ENCODE measurements at regions not wholly inside any gene's neighbourhood (a gene's known extent, or its start where the extent isn't known, plus 50 kb on each side); places are given as distances from the start of the nearest gene placed in this dataset.

DNA sequence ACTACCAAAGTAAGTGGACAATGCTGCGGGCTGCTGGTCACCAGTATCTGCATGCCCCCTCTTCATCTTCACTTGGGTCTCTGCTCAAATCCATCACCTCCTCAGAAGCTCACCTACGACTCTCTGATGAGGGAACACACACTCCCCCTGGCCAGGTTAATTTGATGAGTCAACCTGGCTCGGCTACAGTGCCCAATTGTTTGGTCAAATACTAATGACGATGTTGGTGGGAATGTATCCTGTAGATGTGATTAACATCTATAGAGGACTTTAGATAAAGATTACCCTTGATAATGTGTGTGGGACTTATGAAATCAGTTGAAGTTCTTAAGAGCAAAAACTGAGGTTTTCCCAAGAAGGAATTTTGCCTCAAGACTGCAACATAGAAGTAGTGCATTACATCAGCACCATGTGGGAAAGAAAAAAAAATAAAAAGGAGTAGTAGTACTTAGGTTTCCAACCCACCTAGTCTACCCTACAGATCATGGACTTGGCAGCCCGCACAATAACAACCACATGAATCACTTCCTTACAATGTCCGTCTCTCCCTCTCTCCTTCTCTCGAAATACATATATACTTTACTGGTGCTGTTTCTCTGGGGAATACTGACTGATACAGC is 467.3 kb downstream of the DNAH5 start:
- DNase-seq (ENCODE audit: low spot score) = no peak

DNA sequence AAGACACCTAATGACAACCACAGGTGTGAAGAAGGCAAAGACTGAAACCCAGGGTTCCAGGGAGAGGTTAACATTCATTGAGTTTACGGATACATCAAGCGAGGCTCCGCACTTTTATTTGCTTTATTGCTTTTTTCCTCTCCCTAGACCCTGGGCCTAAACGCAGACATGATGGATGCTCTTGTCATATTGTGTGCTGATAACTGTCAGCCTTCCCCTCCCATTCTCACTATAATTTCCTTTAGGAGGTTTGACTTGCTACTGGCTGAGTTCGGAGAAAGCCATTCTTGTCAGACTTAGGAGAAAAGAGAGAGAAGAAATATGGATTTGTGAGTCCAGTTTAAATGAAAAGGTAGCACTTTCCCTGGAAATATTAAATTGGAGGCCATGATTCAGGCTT is 471.6 kb downstream of the DNAH5 start:
- no peak for DNase-seq (ENCODE audit: low spot score)

DNA sequence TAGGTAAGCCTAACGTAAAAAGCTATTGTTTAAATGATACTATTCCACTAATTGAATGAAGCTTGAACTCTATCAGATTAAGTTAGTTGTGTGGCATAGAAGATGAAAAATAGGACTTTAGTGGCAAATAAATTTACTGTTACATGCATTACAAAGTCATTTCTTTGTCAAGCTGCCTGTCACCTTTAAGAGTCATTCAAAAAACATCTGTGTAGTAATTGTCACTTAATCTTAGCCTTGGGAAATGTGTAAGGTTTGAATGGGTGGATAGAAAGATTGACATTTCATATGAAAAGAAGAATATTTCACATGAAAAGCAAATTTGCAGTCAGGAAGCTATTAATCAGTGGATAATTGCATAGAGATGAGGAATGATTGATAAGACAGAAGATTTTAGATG is 473.5 kb downstream of the DNAH5 start:
- DNase-seq (ENCODE audit: low spot score) = no peak

DNA sequence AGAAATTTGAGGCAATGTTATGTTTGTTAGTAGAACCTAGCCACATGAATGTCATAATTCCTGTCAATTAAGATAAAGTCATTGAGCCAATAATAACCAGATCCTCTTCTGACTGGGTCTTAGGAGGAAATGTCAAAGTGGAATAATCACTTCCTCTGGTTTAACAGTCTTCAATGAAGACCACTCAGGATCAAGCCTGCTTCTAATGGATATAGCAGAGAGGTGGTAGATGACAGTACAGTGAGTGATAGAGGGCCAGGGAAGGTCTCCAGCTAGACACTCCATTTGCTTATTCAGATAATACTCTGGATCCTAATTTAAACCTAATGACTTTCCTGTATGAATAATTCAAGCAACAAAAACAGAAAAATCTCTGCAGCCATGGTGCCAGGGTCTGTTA is 474.2 kb downstream of the DNAH5 start:
- no peak for DNase-seq (ENCODE audit: low spot score)

DNA sequence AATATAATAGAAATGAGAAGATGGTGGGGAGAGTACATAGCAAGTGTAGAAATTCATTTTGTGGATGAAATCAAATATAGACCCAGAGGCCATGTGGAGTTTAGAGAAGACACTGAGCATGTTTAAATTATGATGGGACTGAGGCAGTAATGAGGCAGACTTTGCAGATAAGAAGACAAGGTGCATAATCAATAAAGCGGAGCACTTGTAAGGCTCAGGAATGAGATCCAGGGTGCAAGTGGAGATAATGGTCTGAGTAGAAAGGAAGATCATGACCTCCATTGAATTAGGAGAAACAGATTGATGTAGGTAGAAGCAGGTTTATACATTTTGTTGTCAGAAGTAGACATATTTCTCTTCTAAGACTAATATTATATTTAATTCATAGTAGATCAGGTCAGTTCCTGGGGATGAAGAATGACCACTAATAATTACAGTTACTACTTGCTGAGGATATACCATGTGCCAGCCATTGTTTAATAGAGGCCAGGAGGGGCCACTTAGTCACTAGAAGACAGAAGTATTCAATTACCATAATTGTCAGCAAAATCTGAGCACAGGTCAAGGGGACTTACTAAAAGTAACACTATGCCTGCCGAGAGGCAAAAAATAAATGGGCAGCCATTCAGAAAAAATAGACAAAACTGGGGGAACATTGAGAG is 479.8 kb downstream of the DNAH5 start:
- no peak for DNase-seq (ENCODE audit: low spot score)

DNA sequence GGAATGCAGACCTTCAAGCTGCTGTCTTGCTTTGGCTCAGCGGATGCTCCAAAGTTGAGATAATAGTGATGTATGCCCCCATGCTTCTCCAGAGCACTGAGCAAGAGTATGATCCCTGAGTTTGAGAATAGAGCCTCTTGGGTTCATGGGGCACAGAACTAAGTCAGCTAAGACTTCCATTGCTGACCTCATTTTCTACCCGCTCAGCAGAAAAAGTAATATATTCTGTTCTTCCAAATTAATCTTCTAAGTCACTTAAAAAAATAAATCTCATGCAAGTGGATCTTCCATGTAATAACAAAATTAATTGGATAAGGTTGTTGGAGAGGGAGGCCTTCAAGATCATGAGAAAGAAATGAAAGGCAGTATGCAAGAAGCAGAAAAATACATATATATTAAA is 483.9 kb downstream of the DNAH5 start:
- no peak for DNase-seq (ENCODE audit: low spot score)

DNA sequence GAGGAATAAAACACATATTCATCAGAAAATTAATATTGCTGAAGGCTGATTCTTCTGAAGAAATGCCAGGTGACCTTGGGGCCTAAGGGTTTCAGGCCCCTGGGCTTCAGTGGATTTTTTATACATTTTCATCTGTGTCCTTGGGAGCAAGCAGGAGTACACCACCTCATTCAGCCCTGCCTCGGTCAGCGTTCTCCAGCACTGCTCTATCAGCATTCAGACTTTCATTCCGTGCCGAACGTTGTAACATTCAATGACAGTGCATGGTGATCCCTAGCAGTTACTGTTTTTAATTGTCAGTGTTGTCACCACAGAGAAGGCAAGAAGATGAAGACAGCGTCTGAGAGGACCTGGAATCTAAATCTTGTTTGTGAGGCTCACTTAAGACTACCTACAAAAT is 490.4 kb downstream of the DNAH5 start:
- no peak for DNase-seq (ENCODE audit: low spot score)

DNA sequence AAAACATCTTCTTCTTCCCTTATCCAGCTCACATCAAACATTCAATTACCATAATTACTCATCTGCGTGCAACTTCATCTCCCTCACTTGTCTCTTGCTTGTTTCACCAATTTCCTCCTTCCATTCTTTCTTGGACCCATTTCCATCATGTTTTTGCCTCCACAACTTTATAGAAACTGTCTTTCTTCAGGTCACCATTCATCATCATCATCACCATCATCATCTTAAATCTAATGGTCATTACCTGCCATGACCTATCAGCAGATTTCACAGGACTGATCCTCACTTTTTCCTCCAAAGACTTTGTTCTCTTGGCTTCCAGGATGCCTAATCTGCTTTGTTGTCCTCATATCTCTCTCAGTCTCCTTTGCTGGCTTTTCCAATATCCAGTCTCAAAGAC is 495.6 kb downstream of the DNAH5 start:
- no peak for DNase-seq (ENCODE audit: low spot score)

DNA sequence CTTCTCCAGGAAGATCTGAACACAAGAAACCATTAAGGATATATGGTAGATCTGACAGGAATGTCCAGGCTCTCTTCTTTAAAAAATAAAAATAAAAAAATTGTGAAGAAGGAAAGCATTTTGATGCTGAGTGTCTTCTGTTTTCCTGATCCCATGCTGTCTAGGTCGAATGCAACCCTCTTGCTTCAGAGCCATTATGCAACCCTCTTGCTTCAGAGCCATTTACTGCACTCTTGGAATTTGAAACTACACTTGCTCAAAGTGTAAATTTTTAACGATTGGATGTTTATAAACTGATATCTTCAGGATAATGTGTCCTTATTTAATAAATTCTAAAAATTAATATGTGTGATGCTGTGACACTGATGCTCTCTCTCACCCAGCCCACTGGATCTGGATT is 505.1 kb downstream of the DNAH5 start:
- DNase-seq (ENCODE audit: low spot score) = no peak

DNA sequence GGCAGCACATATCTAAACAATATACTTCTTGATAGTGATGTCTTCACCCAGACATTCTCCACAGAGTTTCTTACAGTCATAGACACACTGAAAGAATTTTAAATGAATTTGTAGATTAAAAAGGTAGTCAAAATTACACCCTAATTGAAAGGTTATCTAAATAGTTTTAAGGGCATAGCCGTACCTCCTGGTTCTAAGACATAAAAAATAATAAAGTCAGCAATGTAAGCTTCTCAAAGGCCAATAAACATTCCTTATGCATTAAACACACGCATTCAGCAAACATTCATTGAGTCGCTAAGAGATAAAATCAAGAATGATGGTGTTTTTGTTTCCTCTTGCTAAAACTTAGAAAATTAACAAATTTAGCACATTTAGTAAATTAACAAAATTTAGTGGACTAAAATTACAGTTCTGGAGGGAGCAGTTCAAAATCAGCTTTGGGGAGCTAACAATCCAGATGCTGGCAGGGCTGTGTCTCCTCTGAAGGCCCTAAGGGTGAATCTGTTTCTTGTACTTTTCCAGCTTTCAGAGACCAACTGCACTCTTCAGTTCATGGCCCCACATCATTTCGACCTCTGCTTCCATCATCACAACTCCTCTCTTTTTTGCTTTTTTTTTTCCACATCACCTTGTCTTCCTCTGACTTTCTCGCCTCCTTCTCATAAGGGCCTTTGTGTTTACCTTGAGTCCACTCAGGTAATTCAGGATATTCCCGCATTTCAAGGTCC is 516.5 kb downstream of the DNAH5 start:
- DNase-seq (ENCODE audit: low spot score) = no peak

DNA sequence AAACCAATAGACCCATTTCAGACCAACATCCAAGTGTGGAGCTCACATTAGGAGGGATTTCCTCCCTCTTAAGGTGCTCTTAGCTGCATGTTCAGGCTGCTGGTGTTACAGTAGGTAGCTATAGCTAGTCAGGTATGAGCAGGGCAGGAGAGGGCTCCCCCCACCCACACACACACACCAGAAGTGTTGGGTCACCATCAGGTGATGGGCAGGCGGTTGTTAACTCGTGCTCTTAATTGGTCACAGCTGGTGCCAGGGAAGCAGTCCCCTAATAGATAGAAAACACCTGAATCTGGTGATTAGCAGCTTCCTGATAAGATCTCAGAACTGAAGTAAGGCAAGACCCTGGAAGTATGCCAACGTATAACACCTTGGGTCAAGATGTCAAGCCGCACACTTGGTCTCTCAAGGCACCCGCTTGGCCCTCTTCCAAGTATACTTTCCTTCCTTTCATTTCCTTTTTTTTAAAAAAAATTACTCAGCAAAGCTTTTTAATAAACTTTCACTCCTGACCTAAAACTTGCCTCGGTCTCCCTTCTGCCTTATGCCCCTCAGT is 532.4 kb downstream of the DNAH5 start:
- no peak for DNase-seq (ENCODE audit: low spot score)

DNA sequence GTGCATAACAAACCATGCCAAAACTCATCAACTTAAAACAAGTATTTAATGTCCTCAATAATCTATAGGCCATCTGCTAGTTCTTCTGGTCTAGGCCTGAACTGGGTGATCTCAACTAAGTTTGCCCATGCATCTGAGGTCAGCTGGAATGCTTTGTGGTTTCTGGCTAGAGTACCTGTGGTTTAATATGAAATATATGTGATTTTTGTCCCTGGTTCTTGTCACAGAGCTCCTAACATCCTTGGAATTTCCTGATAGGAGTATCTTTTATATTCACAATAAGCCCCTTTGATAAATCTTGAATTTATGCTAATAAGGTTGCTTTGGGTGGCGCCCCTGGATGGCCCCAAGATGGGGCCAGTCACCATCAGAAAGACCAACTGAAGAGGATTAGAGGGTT is 535.9 kb downstream of the DNAH5 start:
- no peak for DNase-seq (ENCODE audit: low spot score)

DNA sequence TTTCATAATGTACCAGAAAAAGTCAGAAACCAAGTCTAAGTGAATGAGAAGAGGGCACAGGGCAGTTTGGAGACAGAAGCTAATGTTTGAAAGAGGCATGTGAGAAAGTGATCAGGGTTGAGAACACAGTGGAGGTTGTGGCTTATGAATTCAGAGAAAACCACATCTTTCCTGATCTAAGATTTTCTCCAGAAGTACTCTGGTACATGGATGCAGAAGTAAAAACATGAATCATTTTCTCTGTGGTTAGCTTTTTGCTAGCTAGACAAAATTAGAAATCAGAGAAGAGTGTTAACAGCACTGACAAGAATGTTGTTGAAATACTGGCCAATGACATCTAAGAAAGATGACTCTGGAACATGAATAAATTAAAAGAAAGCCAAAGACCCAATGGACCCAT is 541.1 kb downstream of the DNAH5 start:
- no peak for DNase-seq (ENCODE audit: low spot score)

DNA sequence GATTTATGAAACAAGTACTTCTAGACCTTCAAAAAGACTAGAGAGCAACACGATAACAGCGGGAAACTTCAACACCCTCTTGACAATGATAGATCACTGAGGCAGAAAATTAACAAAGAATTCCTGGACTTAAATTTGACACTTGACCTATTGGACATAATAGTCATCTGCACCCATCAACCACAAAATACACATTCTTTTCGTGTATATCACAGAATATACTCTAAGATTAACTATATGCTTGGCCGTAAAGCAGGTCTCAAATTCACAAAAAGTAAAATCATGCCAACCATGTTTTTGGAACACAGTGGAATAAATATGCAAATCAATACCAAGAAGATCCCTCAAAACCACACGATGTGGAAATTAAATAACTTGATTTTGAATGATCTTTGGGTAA is 559.4 kb downstream of the DNAH5 start:
- DNase-seq (ENCODE audit: low spot score) = no peak

DNA sequence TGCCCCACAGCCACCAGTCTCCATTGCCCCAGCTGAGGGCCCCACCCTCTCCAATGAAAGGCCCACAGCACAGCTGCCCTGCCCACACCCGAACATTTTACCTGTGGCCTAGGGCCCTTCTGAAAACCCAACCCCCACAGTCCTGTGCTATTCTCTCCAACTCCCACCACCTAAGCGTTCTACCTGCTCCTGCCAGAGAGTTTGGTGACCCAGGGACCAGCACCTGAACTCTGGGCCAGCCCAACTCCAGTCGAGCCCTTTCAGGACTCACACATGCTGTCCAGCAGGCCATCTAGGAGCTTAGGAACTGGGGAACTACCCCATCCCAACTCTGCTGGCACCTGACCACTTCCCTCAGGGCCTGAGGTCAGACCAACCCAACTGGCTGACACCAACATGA is 562.3 kb downstream of the DNAH5 start:
- no peak for DNase-seq (ENCODE audit: low spot score)

DNA sequence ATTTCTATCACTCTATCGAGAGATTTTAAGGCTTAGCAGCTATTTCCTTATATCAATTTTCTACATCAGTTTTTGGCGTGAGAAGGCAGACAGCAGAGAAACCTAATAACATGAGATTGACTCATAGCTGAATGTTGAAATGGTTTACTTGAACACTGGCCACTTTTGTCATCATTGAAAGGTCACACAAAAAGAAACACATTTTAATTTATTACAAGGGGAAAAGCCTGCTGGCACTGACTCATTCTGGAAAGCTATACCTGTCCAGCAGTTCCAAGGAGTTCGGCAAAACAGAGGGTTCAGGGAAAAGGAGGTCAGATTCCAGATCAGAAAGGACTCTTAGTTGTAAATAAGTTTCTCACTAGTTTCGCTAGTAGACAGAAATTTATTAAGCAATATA is 566.4 kb downstream of the DNAH5 start:
- no peak for DNase-seq (ENCODE audit: low spot score)

DNA sequence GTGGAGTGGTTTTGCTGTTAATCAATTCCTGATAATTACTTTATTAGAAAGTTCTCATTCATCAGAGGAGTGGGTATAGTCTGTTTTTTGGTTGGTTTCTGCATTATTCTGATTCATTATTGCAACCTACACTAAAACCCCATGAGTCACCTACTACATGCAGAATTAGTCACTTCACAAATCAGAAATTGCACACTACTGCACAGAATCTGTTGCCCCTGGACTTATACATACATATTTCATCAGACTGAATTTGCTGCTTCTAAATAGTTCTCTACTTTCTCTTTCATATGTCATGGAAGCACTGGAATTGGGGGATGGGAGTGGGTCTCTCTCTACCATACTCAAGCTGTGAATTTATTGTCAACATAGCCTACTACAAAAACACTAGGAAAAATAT is 585.1 kb downstream of the DNAH5 start:
- DNase-seq (ENCODE audit: low spot score) = no peak

DNA sequence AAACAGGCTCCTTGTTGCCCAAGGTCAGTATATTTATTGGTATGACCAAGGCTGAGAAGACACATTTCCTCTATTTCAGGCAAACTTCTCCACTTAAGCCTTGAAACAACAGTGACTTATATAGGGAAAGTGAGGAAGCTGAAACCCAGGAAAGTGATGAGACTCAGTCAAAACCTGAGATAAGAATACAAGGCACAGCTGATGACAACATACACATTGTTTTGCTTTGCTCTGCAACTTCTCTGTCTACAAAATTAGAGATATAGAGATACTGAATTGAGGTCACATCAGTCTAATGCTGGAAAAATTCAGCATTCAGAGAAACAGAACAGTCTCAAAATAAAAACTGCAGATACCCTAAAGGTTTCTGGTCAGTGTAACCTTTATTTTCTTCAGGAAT is 586.1 kb downstream of the DNAH5 start:
- DNase-seq (ENCODE audit: low spot score) = no peak

DNA sequence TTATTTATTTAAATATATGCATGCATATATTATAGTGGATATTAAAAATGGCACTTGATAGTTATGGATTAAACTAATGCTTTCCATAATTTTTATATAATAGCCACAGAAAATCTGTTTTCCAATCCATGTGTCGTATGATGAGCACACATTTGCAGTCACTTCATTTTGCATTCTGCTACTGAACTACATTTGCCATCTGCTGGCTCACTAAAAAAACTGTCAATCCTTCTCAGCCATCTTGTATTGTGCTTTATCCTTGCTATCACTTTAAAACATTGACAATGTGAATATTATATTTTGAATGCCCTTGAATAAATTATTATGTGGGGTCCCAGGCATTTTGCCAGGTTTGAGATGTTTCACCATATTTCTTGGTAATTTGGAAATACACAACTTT is 586.6 kb downstream of the DNAH5 start:
- DNase-seq (ENCODE audit: low spot score) = no peak

DNA sequence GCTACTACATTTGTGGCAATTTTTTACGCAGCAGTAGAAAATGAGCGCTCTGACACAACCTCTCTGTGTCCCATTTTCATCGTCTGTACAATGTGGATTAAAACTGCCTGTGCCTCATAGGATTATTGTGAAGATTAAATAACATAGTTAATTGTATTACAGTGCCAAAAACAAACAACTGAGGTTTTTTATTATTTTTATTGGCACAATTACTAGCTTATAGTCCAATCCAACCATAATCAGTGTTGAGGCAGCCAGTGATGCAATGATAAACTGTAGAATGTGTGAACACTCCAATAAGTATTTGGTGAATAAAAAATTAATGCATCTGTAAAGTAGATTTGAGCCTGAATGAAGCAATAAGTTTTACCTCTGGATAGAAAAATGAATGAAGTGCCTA is 588.3 kb downstream of the DNAH5 start:
- DNase-seq (ENCODE audit: low spot score) = no peak

DNA sequence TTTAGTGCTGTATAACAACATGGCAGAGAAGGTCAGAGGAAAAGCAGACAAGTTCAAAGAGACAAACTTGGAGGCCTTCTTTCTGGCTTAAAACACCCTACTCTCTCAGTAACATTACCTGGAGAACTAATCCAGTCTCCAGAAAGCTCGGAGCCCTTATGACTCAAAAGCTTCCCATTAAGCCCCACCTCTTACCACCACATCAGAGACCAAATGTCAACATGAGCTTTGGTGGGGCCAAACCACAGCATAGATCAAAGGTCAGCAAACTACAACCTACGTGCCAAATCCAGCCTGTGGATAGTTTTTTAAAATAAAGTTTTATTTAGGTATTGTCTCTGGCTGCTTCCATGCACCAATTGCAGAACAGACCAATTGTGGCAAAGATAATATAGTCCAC is 589.9 kb downstream of the DNAH5 start:
- no peak for DNase-seq (ENCODE audit: low spot score)

DNA sequence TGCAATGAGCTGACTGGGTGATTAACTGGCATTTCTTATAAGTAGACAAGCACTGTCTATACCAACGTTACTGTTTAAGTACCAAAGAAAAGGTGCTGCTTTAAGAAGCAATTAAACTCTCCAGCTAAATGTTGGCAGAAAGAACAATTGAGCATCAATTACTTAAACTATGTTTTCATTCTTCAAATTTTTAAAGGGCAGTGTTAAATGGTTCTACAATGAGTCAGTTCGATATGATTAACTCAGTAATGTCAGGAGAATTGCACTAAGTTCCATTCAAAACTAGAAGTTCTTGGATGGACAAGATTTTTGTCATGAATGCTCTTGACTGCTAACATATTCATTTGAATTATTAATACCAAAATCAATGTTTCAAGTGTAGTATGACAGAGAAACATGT is 593.7 kb downstream of the DNAH5 start:
- DNase-seq (ENCODE audit: low spot score) = no peak

DNA sequence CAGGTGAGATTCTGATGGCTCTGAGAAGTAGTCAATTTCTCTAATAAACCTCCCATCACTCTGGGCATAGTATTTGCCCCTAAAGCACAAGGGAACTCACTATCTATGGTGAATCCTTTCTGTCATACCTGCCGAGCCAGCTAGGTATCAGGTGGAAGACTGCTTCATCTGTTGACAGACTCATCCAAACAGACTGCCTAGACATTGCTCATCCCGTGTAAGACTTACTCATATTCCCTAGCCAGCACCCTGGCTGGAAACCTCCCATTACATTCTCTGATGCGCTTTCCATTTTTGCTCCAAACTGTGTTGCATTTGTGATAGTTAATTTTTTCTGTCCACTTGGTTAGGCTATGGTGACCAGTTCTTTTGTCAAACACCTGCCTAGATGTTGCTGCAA is 595.9 kb downstream of the DNAH5 start:
- DNase-seq (ENCODE audit: low spot score) = no peak

All from mucosa of gallbladder (tissue), 1 donor.